HG03378 (cell line): ENCODE measurements at regions not wholly inside any gene's neighbourhood (a gene's known extent, or its start where the extent isn't known, plus 50 kb on each side); places are given as distances from the start of the nearest gene placed in this dataset.

Experiments used
- ATAC-seq: cut with Tn5 transposase; IDR thresholded peaks from one replicate; pipeline ENCODE4 v1.9.1; 2021; ENCODE audit warnings: mild to moderate bottlenecking, moderate library complexity; ENCODE audit not compliant: unreplicated experiment

DNA sequence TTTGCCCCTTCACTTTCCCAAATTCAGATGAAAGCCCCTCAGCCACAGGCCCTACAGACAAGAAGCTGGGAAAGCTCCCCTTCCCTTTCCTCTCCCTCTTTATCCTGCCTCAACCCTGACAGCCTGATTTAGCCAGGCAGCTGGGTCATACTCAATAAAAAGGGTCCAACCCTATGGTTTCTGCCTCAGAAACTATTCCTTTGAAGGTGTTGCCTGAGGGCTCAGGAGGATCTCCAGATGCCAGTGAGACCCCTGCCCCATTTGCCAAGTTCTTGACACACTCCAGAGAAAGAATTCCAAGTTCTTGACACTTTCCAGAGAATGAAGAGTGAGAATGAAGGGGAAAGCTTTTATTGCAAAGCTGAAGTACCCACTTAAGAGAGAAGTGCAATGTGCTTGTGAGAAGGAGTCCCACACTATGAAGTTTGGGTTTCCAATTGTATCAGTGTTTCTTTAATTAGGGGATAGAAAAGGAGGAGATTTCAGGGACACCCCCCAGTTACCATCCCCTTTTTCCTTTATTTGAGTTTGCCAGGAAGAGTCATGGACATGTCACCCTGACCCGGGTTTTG, 576.2 kb downstream of the METTL4 start:
- no peak for ATAC-seq

- ATAC-seq = no peak
Observed at GRCh38 chr18:1998121-1998520, 573.2 kb downstream of the METTL4 start.

DNA sequence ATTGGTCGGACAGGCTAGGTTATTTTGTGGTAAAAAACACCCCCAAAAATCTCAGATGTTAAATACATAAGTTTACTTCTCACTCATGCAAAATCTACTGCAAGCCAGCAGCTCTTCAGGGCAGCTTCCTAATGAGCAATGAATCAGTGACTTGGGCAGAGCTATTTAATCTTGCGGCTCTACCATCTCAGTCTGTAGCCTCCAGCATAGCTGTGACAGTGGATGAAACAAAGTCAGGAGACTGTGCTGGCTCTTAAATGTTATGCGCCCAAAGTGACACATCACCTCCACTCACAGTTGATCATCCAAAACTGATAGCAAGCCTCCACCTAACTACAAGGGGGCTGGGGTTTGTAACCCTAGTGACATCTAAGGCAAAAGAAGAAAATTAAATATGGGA, 571.9 kb downstream of the METTL4 start:
- no peak for ATAC-seq

DNA sequence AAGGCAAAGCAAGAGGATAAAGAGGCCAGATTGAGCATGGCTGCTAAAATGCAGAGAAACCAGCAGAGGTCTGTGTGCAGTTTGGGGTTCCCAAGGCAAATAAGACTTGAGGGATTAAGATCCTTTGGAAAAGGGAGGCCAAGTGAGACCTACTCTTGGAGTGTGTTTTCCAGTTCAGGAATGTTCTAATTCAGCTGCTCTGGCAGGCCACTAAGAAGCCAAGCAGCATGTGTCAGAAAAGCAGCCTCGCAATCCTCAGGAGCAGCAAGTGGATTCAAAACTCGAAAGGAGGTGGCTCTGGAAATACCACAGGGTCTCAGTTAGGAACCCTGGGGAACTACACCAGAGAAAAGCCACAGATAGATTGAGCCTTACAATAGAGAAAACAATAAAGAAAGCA, 569.2 kb downstream of the METTL4 start:
- ATAC-seq = no peak

GRCh38 chr18:2002604-2003003, 568.7 kb downstream of the METTL4 start:
- no peak for ATAC-seq

GRCh38 chr18:2009942-2010697, 561.2 kb downstream of the METTL4 start:
- ATAC-seq = no peak

- no peak for ATAC-seq
Observed at GRCh38 chr18:2027016-2027415, 544.3 kb downstream of the METTL4 start.

- no peak for ATAC-seq
Observed at GRCh38 chr18:2027756-2028155, 543.5 kb downstream of the METTL4 start.

DNA sequence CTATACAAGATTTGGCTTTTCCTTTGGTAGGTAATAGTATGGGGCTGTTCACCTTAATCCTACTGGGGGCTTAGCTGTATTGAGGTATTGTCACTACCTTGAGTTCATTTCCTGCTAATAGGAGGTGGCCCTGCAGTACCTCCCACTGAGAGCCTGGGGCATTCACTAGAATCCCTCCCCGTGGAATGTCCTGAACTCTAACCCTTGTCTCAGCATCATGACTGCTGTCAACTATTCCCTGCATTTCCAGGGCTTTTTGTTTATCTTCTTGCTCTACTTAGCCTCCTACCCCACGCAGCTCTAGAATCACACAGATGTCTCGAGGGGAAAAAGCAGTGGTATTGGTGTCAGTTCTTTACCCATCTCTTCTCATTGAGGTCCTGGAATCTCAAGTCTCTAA, 542.3 kb downstream of the METTL4 start:
- no peak for ATAC-seq

GRCh38 chr18:2030647-2031046, 540.7 kb downstream of the METTL4 start:
- ATAC-seq = no peak

GRCh38 chr18:2032036-2032435, 539.3 kb downstream of the METTL4 start:
- no peak for ATAC-seq

DNA sequence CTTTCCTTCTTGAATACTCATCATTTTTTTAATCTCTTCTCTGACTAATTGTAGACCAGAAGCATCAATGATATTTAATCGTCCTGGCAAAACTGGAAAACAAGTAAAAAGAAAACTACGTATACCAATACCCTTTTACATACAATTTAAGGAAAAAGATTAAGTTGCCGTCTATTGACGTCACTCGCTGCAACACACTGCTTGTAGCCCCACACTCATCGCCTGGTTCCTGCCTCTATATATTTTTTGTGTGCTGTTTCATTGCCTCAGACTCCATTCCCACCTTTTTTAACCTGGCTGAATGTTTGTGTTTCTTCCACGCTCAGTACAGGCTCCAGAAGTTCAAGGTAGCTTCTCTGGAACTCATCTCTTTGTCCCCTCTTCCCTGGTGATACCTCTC, 536.2 kb downstream of the METTL4 start:
- ATAC-seq = no peak

DNA sequence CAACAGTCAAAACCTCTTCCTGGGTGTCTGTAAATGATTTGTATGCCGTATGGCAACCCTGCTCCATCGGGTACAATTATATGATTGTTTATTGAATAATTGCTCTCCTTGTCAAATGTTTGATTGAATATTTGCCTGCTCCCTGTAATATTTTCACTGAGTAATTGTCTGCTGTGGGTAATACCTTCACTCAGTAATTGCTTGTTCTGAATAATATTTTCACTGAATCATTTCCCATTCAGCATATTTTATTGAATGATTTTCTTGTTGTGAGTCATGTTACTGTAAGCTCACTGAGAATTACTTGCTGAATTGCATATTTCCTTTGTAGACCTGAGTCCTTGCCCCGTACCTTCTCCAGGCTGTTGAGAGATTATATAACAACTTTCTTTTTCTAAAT, 535.2 kb downstream of the METTL4 start:
- no peak for ATAC-seq

DNA sequence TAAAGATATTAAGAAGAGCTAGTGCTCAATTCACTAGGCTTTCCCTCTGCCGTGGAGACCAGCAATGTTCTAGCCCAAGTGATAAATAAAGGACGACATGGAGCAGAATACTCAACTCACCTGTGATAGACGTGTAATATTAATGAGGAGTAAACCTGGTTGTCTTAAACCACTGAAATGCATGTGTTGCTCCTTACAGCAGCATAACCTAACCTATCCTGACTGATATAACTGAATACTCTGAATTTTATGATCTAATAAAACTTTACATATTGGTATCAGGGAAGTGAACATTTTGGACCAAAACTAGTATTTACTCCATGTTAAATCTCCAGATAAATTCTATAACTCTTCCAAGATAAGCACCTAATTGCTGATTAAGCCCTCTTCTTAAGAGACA, 531.0 kb downstream of the METTL4 start:
- ATAC-seq = no peak

- ATAC-seq = no peak
Observed at GRCh38 chr18:2049986-2050385, 521.3 kb downstream of the METTL4 start.

DNA sequence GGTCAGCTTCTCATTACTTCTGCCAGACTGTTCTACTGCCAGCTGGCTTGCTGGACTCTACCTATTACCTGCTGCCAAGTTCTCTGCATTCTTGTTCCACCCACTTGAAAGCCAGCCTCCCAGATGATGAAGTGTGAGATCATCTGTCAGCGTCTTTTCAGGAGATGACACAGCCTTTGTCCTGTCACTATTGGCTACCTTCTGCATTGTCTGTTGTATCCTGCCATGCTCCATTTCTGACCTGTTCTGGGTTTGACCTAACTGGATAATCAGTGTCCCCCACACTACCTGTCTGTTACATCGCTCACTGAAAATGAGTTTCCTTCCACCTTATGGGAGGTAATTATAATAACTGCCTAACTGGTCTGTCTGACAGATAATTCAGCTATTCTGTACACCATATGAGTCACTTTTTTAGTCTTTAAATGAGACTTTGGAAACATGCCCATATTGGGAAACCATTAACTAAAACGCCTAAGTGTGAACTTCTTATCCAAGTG, 520.6 kb downstream of the METTL4 start:
- no peak for ATAC-seq

- no peak for ATAC-seq
Observed at GRCh38 chr18:2053490-2054089, 517.7 kb downstream of the METTL4 start.

DNA sequence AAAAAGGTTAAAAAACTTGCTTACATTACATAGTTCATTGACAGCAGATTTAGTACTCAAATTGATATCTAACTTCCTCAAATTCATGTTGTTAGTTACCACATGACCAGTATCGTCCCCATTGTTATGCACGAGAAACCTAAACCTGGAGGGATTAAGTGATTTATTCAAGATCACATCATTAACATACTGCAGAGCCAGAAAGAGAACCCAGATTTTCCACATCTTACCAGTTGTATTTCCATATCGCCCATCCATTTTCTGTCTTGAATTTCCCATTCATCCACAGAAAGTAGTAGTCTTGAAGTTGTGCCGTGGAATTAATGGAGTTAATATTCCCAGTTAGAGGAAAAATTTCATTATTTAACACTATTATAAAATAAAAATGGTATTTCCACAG, 512.0 kb downstream of the METTL4 start:
- ATAC-seq = no peak

DNA sequence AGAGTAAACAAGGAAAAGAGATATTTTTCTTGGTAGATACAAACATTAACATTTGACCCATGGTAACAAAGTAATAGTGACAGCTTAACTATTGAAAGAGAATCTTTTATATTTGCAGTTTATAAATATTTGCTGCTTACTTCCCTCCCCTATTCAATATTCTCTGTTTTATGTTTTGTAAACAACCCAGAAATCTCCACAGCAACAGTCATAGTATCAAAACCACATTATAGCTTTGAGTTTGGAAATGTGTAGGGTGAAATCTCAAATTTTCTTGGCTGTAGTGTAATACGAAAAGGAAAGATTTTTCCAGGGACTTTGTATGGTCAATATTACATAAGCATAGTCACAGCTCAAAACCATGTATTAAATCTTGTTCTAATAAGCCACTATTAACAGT, 511.2 kb downstream of the METTL4 start:
- ATAC-seq = no peak

- ATAC-seq = no peak
Observed at GRCh38 chr18:2070631-2071030, 500.7 kb downstream of the METTL4 start.

DNA sequence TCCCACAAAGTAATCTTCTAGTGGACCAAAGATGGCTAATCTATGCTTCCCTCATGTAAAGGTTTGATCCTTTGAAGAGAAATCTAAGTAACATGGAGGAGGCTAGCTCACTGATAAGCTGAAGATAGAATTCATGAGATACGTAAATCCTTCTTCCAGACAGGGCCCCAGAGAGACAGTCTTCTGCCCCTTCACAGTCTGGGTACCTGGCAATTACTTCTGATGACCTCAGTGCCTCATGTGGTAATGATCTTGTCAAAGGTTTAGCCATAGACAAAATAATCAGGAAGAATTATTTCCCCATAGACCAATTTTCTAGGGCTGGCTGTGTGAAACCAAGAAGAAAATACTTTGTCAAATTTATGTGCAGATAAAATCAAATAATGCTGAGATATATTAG, 495.8 kb downstream of the METTL4 start:
- no peak for ATAC-seq

DNA sequence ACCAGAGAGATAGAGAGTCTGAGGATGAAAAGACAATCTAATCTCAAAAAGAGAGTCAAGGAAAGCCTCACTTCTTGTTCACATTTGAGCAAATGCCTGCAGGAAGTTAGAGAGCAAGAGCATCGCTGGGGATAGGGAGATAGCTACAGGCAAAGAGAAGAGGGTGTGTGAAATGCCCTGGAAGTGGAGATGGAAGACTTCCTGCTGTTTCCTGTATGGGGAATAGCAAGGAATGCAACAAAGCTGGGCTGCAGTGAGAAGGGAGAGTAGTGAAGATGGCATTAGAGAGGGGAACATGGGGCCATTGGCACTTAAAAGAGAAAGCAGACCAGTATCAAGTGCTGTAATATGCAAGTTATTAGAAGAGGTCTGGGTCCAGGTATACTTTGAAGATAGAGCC, 488.6 kb downstream of the METTL4 start:
- no peak for ATAC-seq
